H9 (cell line): ENCODE measurements at regions not wholly inside any gene's neighbourhood (a gene's known extent, or its start where the extent isn't known, plus 50 kb on each side); places are given as distances from the start of the nearest gene placed in this dataset.

Source experiments
- DNase-seq: peaks from one replicate; pipeline ENCODE4 v3.0.0-alpha.2; 2017
- H2AFZ ChIP-seq: one replicate; pipeline ENCODE4 v1.6.1; 2013; ENCODE audit warnings: mild to moderate bottlenecking, low read length, control low read depth, moderate library complexity
- H2AK5ac ChIP-seq: 2 replicates; pipeline ENCODE4 v1.6.1; 2013; ENCODE audit warnings: low read length, control low read depth, mixed read lengths; ENCODE audit not compliant: insufficient read length
- H2BK120ac ChIP-seq: one replicate; pipeline ENCODE4 v1.6.1; 2013; ENCODE audit warnings: low read depth, mild to moderate bottlenecking, low read length, control low read depth, inconsistent platforms; ENCODE audit not compliant: poor library complexity, severe bottlenecking
- H2BK12ac ChIP-seq: 2 replicates; pipeline ENCODE4 v1.6.1; 2013; ENCODE audit warnings: low read length, control low read depth, mixed read lengths, low read depth; ENCODE audit not compliant: insufficient read length
- H2BK15ac ChIP-seq: 2 replicates; pipeline ENCODE4 v1.6.1; 2013; ENCODE audit warnings: low read depth, low read length, control low read depth
- H2BK20ac ChIP-seq: one replicate; pipeline ENCODE4 v1.6.1; 2013; ENCODE audit warnings: low read depth, mild to moderate bottlenecking, low read length, control low read depth, inconsistent platforms; ENCODE audit not compliant: poor library complexity, severe bottlenecking
- H2BK5ac ChIP-seq: 2 replicates; pipeline ENCODE4 v1.6.1; 2013; ENCODE audit warnings: low read length, control low read depth, mixed read lengths; ENCODE audit not compliant: insufficient read length
- H3K14ac ChIP-seq: 2 replicates; pipeline ENCODE4 v1.6.1; 2013; ENCODE audit warnings: low read length, control low read depth; ENCODE audit not compliant: insufficient read depth
- H3K18ac ChIP-seq: 2 replicates; pipeline ENCODE4 v1.6.1; 2013; ENCODE audit warnings: low read depth, mild to moderate bottlenecking, mixed read lengths, low read length, control low read depth; ENCODE audit not compliant: insufficient read length
- H3K23ac ChIP-seq: 2 replicates; pipeline ENCODE4 v1.6.1; 2013; ENCODE audit warnings: low read length, control low read depth, mixed read lengths, low read depth; ENCODE audit not compliant: insufficient read length
- H3K23me2 ChIP-seq: 2 replicates; pipeline ENCODE4 v1.6.1; 2013; ENCODE audit warnings: low read depth, mild to moderate bottlenecking, mixed read lengths, low read length, control low read depth; ENCODE audit not compliant: insufficient read length, poor library complexity, severe bottlenecking
- H3K27ac ChIP-seq: 2 replicates; pipeline ENCODE4 v1.5.1; 2013; ENCODE audit warnings: low read length, control low read depth, mixed read lengths, low read depth; ENCODE audit not compliant: insufficient read length
- H3K27me3 ChIP-seq: 2 replicates; pipeline ENCODE4 v1.6.1; 2013; ENCODE audit warnings: low read length, control low read depth, inconsistent platforms; ENCODE audit not compliant: insufficient read depth
- H3K4ac ChIP-seq: 2 replicates; pipeline ENCODE4 v1.6.1; 2013; ENCODE audit warnings: low read depth, mild to moderate bottlenecking, control low read depth, inconsistent platforms, low read length, moderate library complexity
- H3K4me1 ChIP-seq: 2 replicates; pipeline ENCODE4 v1.6.1; 2013; ENCODE audit warnings: low read length, control low read depth, inconsistent platforms; ENCODE audit not compliant: insufficient read depth
- H3K4me2 ChIP-seq: 2 replicates; pipeline ENCODE4 v1.6.1; 2013; ENCODE audit warnings: low read length, control low read depth, mixed read lengths; ENCODE audit not compliant: insufficient read length, insufficient read depth
- H3K56ac ChIP-seq: 2 replicates; pipeline ENCODE4 v1.6.1; 2013; ENCODE audit warnings: low read depth, mild to moderate bottlenecking, mixed read lengths, low read length, control low read depth; ENCODE audit not compliant: insufficient read length
- H3K79me1 ChIP-seq: 2 replicates; pipeline ENCODE4 v1.6.1; 2013; ENCODE audit warnings: low read depth, mild to moderate bottlenecking, moderate library complexity, low read length, control low read depth, inconsistent platforms; ENCODE audit not compliant: insufficient read depth, poor library complexity, severe bottlenecking
- H3K79me2 ChIP-seq: 2 replicates; pipeline ENCODE4 v1.6.1; 2013; ENCODE audit warnings: low read length, control low read depth, inconsistent platforms; ENCODE audit not compliant: insufficient read depth
- H3K9ac ChIP-seq: 2 replicates; pipeline ENCODE4 v1.6.1; 2013; ENCODE audit warnings: low read length, control low read depth, mixed read lengths; ENCODE audit not compliant: insufficient read length; ENCODE audit errors: extremely low read depth
- H3K9me3 ChIP-seq: one replicate; pipeline ENCODE4 v1.6.1; 2013; ENCODE audit warnings: low read depth, low read length, inconsistent platforms; ENCODE audit not compliant: control insufficient read depth
- H3T11ph ChIP-seq: one replicate; pipeline ENCODE4 v1.6.1; 2013; ENCODE audit warnings: mild to moderate bottlenecking, low read length, control low read depth, inconsistent platforms
- H4K20me1 ChIP-seq: one replicate; pipeline ENCODE4 v1.6.1; 2013; ENCODE audit not compliant: control insufficient read depth, insufficient read length, insufficient read depth
- H4K5ac ChIP-seq: 2 replicates; pipeline ENCODE4 v1.6.1; 2013; ENCODE audit warnings: low read depth, mild to moderate bottlenecking, mixed read lengths, low read length, control low read depth; ENCODE audit not compliant: insufficient read length
- H4K8ac ChIP-seq: replicated peaks from 2 replicates; pipeline ENCODE4 v1.6.1; 2013; ENCODE audit warnings: low read length, control low read depth, mixed read lengths, low read depth; ENCODE audit not compliant: insufficient read length
- H4K91ac ChIP-seq: 2 replicates; pipeline ENCODE4 v1.6.1; 2013; ENCODE audit warnings: low read depth, mild to moderate bottlenecking, moderate library complexity, mixed read lengths, low read length, control low read depth; ENCODE audit not compliant: insufficient read length
- H3K27ac Mint-ChIP-seq, 3 experiments: 2 replicates in 2 of 3; 3 replicates in 1 of 3; pipeline ENCODE4 v1.8.0; 2020 to 2021; ENCODE audit warnings: mixed read lengths in 3 of 3, mild to moderate bottlenecking in 1 of 3, moderate library complexity in 1 of 3
- H3K27me3 Mint-ChIP-seq: 2 replicates; pipeline ENCODE4 v1.8.0; 2021; ENCODE audit warnings: low read depth, mild to moderate bottlenecking, moderate library complexity, mixed read lengths
- H3K36me3 Mint-ChIP-seq, 3 experiments: 2 replicates in 2 of 3; 3 replicates in 1 of 3; pipeline ENCODE4 v1.8.0; 2020 to 2021; ENCODE audit warnings: low read depth in 3 of 3, mixed read lengths in 3 of 3; ENCODE audit not compliant: insufficient read depth in 1 of 3
- H3K4me1 Mint-ChIP-seq, 2 experiments: 2 replicates each; pipeline ENCODE4 v1.8.0; 2020; ENCODE audit warnings: mixed read lengths in 2 of 2
- H3K4me3 Mint-ChIP-seq, 2 experiments: 2 replicates in 1 of 2; 3 replicates in 1 of 2; pipeline ENCODE4 v1.8.0; 2020 to 2021; ENCODE audit warnings: mild to moderate bottlenecking in 2 of 2, mixed read lengths in 2 of 2, moderate library complexity in 1 of 2
- H3K9me3 Mint-ChIP-seq, 2 experiments: 2 replicates in 1 of 2; 3 replicates in 1 of 2; pipeline ENCODE4 v1.8.0; 2020; ENCODE audit warnings: mild to moderate bottlenecking in 2 of 2, mixed read lengths in 2 of 2, moderate library complexity in 1 of 2
- WGBS: extraction: QIAGEN DNeasy Blood & Tissue Kit; methylation state at CpG from one replicate; pipeline ENCODE4 v1.1.7; 2013; ENCODE audit warnings: missing lambda C conversion rate, low lambda C conversion rate, mixed read lengths; ENCODE audit not compliant: insufficient read length; ENCODE audit errors: extremely low coverage; 5-methylcytosine and 5-hydroxymethylcytosine counted together
- TF ChIP-seq, protein P1 (sequence below): fragments of 200-600 bp; sonication (generic); conservative IDR thresholded peaks from 3 replicates; pipeline ENCODE4 v1.8.0; 2021; ENCODE audit warnings: antibody characterized with exemption, mild to moderate bottlenecking

DNA sequence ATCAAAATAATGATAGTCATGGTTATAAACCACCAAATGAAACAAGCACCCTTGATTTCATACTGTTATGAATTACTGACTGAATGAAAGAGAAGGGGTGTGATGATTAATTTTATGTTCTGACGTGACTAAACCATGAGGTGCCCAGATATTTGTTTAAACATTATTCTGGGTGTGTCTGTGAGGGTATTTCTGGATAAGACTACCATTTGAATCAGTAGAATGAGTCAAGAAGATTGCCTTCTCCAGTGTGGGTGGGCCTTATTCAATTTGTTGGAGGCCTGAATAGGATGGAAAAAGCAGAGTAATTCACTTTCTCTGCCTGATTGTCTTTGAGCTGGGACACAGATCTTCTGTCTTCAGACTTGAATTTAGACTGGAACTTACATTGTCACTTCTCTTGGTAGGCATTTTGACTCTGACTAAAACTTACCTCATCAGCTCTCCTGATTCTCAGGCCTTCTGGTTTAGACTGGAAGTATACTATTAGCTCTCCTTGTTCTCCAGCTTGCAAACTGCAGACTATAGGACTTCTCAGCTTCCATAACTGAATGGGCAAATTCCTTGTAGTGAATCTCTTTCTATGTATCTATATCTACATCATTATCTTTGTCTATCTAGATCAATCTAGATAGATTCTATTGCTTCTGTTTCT lies 321.9 kb upstream of the TARS1 start:
- no peaks in the 10 kb centered on the region for H3K9me3 ChIP-seq
- H4K20me1 ChIP-seq: no peaks in the 10 kb centered on the region
- H3K18ac ChIP-seq: no peak overlapping the region
- H3T11ph ChIP-seq: no peak overlapping the region
- no peak overlapping the region for H2BK15ac ChIP-seq
- H2BK5ac ChIP-seq: no peak overlapping the region
- H2BK20ac ChIP-seq: no peak overlapping the region
- H3K4me2 ChIP-seq: no peak overlapping the region
- no CpG with 5 or more reads among the region's 1 CpG for WGBS
- no peaks in the 10 kb centered on the region for H3K4me1 ChIP-seq
- no peaks in the 10 kb centered on the region for H3K79me2 ChIP-seq
- TF ChIP-seq, protein P1, sequence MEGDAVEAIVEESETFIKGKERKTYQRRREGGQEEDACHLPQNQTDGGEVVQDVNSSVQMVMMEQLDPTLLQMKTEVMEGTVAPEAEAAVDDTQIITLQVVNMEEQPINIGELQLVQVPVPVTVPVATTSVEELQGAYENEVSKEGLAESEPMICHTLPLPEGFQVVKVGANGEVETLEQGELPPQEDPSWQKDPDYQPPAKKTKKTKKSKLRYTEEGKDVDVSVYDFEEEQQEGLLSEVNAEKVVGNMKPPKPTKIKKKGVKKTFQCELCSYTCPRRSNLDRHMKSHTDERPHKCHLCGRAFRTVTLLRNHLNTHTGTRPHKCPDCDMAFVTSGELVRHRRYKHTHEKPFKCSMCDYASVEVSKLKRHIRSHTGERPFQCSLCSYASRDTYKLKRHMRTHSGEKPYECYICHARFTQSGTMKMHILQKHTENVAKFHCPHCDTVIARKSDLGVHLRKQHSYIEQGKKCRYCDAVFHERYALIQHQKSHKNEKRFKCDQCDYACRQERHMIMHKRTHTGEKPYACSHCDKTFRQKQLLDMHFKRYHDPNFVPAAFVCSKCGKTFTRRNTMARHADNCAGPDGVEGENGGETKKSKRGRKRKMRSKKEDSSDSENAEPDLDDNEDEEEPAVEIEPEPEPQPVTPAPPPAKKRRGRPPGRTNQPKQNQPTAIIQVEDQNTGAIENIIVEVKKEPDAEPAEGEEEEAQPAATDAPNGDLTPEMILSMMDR: no peak
- no peak overlapping the region for H2BK12ac ChIP-seq
- H3K14ac ChIP-seq: no peak overlapping the region
- H4K91ac ChIP-seq: no peak overlapping the region
- H3K9ac ChIP-seq: no peak overlapping the region
- H3K79me1 ChIP-seq: no peaks in the 10 kb centered on the region
- H3K27me3 ChIP-seq: no peaks in the 10 kb centered on the region
- Mint-ChIP-seq H3K36me3 (no peaks in the 10 kb centered on the region; a peak in 1 of 7 replicates), H3K9me3 (no peaks in the 10 kb centered on the region; a peak in 1 of 5 replicates), H3K4me1 (no peaks in the 10 kb centered on the region), H3K27ac (no peak overlapping the region), H3K4me3 (no peak overlapping the region), H3K27me3 (no peaks in the 10 kb centered on the region)
- no peak overlapping the region for H3K4ac ChIP-seq
- no peak for DNase-seq
- H3K23ac ChIP-seq: no peak overlapping the region
- no peak overlapping the region for H4K8ac ChIP-seq
- no peaks in the 10 kb centered on the region for H3K23me2 ChIP-seq
- no peak overlapping the region for H3K27ac ChIP-seq
- no peak overlapping the region for H2BK120ac ChIP-seq
- no peak overlapping the region for H3K56ac ChIP-seq
- no peak overlapping the region for H4K5ac ChIP-seq
- no peak overlapping the region for H2AK5ac ChIP-seq
- H2AFZ ChIP-seq: no peak overlapping the region
